Right ventricle myocardium inferior (tissue), 1 donor: ENCODE measurements at regions not wholly inside any gene's neighbourhood (a gene's known extent, or its start where the extent isn't known, plus 50 kb on each side); places are given as distances from the start of the nearest gene placed in this dataset.
"Not testable (repeated sequence)": the region's sequence is repeated elsewhere in the genome, so short reads cannot be mapped to it uniquely, and the experiment has no call there.

ENCODE experiments used
- ATAC-seq: fragments of 200-7000 bp; cut with Tn5 transposase; one replicate; pipeline ENCODE4 v1.9.1; 2020; ENCODE audit warnings: mild to moderate bottlenecking, moderate library complexity
- DNase-seq: peaks from one replicate; pipeline ENCODE4 v3.0.0; 2021; ENCODE audit errors: missing footprints
- intact Hi-C: fragments of 100-400 bp; cut with DNase I; formaldehyde crosslinking; loops from one replicate; pipeline ENCODE4 v1.11.0; 2022
- donor health status: DM: no; HTN: yes; CAD: no; lungs with severe emphysema.

GRCh38 chr2:37561615-37562569, 109.5 kb downstream of the CDC42EP3 start:
- DNase-seq (no peak), ATAC-seq (no peak)
- intact Hi-C loops, result no loop called here

GRCh38 chr2:37563375-37564015, 107.9 kb downstream of the CDC42EP3 start:
- intact Hi-C loops, result no loop called here
- DNase-seq, result no peak
- no peak for ATAC-seq

GRCh38 chr2:37564356-37564755, 107.1 kb downstream of the CDC42EP3 start:
- no peak for ATAC-seq
- DNase-seq, result no peak
- intact Hi-C loops, result no loop called here

- ATAC-seq (no peak), DNase-seq (no peak)
- intact Hi-C loops, result no loop called here
Measured at GRCh38 chr2:37566517-37566981, 104.9 kb downstream of the CDC42EP3 start.

GRCh38 chr2:37568565-37568964, 102.9 kb downstream of the CDC42EP3 start:
- intact Hi-C loops, result no loop called here

GRCh38 chr2:37569131-37569823, 102.2 kb downstream of the CDC42EP3 start:
- DNase-seq (no peak), ATAC-seq (no peak)
- intact Hi-C loops, result no loop called here

More at GRCh38 chr2:37568565-37568964, 102.9 kb downstream of the CDC42EP3 start:
- ATAC-seq, result no peak
- DNase-seq, result no peak

- no peak for ATAC-seq
- DNase-seq, result no peak
- intact Hi-C loops, result no loop called here
Measured at GRCh38 chr2:37569986-37570679, 101.3 kb downstream of the CDC42EP3 start.

- no peak for DNase-seq
- intact Hi-C loops, result no loop called here
- ATAC-seq, result peak; percentile 52
Measured at GRCh38 chr2:37570773-37571586, 100.5 kb downstream of the CDC42EP3 start.

- intact Hi-C loops, result no loop called here
- no peak for DNase-seq
- no peak for ATAC-seq
Measured at GRCh38 chr2:37571587-37572136, 99.8 kb downstream of the CDC42EP3 start.

GRCh38 chr2:37573451-37574388, 97.7 kb downstream of the CDC42EP3 start:
- no peak for ATAC-seq
- DNase-seq, result no peak
- intact Hi-C loops, result no loop called here

GRCh38 chr2:37575780-37576179, 95.7 kb downstream of the CDC42EP3 start:
- DNase-seq, result no peak
- ATAC-seq, result no peak
- intact Hi-C loops, result no loop called here

- intact Hi-C loops, ATAC-seq, DNase-seq: not testable (repeated sequence)
Measured at GRCh38 chr2:37576194-37576593, 95.2 kb downstream of the CDC42EP3 start.

GRCh38 chr2:37576831-37577230, 94.6 kb downstream of the CDC42EP3 start:
- intact Hi-C loops, result no loop called here
- DNase-seq (no peak), ATAC-seq (no peak)

- ATAC-seq (no peak), DNase-seq (no peak)
- intact Hi-C loops, result no loop called here
Measured at GRCh38 chr2:37579192-37579713, 92.2 kb downstream of the CDC42EP3 start.

- ATAC-seq, DNase-seq, intact Hi-C loops: not testable (repeated sequence)
Measured at GRCh38 chr2:37579949-37580348, 91.5 kb downstream of the CDC42EP3 start.

- DNase-seq, result no peak
- intact Hi-C loops, result no loop called here
- ATAC-seq, result no peak
Measured at GRCh38 chr2:37581433-37581832, 90.0 kb downstream of the CDC42EP3 start.
